ENCODE measurements at regions not wholly inside any gene's neighbourhood (a gene's known extent, or its start where the extent isn't known, plus 50 kb on each side); places are given as distances from the start of the nearest gene placed in this dataset.

- no peak for DNase-seq (ENCODE audit: extremely low read depth, insufficient read length)
- H3K36me3 ChIP-seq (ENCODE audit: control insufficient read depth, insufficient read depth, low read length), result no peaks in the 10 kb centered on the region
- no peak overlapping the region for H3K4me3 ChIP-seq (replicated peaks; ENCODE audit: low read depth, low read length)
- H3K27me3 ChIP-seq (replicated peaks; ENCODE audit: control insufficient read depth, insufficient read depth, low read length), result no peaks in the 10 kb centered on the region
- no peak for TF ChIP-seq CTCF (IDR thresholded peaks at IDR 0.05; ENCODE audit: insufficient read depth, low read length, poor library complexity, severe bottlenecking)
Measured at GRCh38 chr10:130368761-130369560, 232.8 kb downstream of the GLRX3 start.

DNA sequence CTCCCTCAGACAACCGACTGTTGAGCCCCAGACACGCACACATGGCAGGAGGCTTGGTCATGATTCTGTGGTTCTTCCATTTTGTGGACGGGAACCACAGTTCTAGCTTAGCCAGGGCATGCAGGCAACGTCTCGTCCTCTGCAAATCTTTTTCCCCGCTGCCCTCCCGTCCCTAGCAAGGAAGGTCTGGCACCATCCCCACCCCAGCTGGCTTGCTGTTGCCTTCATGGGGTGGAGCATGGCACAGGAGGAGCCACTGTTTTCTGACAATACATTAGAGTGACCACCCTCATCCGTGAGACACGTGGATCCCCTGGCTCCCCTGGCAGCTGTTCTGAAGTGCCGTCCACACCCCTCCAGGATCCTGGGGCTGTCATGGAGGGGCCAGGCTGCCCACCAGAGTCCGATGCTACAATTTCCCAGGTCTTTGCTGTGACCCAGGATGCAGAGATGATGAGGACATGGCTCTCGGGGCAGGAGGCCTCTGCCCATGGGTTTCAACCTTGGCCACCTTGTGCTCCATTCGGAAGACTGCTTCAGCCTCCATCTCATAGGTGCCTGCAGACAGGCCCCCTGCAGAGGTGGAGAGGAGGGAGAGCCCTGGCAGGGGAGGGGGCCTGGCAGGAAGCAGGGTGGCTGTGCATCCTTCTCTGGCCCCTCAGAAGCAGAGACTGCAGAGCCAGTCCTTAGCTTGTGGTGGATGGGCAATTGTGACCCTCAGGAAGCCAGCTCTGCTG is 233.6 kb downstream of the GLRX3 start:
- DNase-seq (ENCODE audit: extremely low read depth, insufficient read length), result no peak
- H3K36me3 ChIP-seq (ENCODE audit: control insufficient read depth, insufficient read depth, low read length), result no peaks in the 10 kb centered on the region
- H3K4me3 ChIP-seq (replicated peaks; ENCODE audit: low read depth, low read length), result no peak overlapping the region
- no peaks in the 10 kb centered on the region for H3K27me3 ChIP-seq (replicated peaks; ENCODE audit: control insufficient read depth, insufficient read depth, low read length)
- TF ChIP-seq CTCF (IDR thresholded peaks at IDR 0.05; ENCODE audit: insufficient read depth, low read length, poor library complexity, severe bottlenecking), result no peak

DNA sequence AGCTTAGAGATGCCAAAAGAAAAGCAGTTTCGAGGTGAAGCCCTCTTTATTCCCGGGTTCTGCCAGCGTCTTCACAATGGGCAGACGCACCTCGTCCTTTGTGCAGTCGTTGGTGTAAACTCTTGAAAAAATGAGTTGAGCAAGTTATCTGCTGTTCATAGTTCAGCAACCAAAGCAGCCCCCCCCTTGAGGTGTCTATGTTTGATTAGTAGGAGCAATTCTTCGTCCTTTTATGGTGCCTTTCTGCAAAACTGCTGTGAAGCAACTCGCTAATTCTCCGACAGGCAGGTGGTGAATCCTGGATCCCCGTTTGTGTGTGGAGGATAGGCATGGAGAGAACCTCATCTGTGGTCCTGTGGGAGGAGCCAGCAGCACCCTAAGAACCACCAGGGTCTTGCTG is 234.5 kb downstream of the GLRX3 start:
- no peaks in the 10 kb centered on the region for H3K36me3 ChIP-seq (ENCODE audit: control insufficient read depth, insufficient read depth, low read length)
- no peak for TF ChIP-seq CTCF (IDR thresholded peaks at IDR 0.05; ENCODE audit: insufficient read depth, low read length, poor library complexity, severe bottlenecking)
- no peaks in the 10 kb centered on the region for H3K27me3 ChIP-seq (replicated peaks; ENCODE audit: control insufficient read depth, insufficient read depth, low read length)
- H3K4me3 ChIP-seq (replicated peaks; ENCODE audit: low read depth, low read length), result no peak overlapping the region
- DNase-seq (ENCODE audit: extremely low read depth, insufficient read length), result no peak

GRCh38 chr10:130371156-130371555 is 235.0 kb downstream of the GLRX3 start:
- no peak overlapping the region for H3K4me3 ChIP-seq (replicated peaks; ENCODE audit: low read depth, low read length)
- DNase-seq (ENCODE audit: extremely low read depth, insufficient read length), result no peak
- no peaks in the 10 kb centered on the region for H3K27me3 ChIP-seq (replicated peaks; ENCODE audit: control insufficient read depth, insufficient read depth, low read length)
- H3K36me3 ChIP-seq (ENCODE audit: control insufficient read depth, insufficient read depth, low read length), result no peaks in the 10 kb centered on the region
- TF ChIP-seq CTCF (IDR thresholded peaks at IDR 0.05; ENCODE audit: insufficient read depth, low read length, poor library complexity, severe bottlenecking), result no peak

DNA sequence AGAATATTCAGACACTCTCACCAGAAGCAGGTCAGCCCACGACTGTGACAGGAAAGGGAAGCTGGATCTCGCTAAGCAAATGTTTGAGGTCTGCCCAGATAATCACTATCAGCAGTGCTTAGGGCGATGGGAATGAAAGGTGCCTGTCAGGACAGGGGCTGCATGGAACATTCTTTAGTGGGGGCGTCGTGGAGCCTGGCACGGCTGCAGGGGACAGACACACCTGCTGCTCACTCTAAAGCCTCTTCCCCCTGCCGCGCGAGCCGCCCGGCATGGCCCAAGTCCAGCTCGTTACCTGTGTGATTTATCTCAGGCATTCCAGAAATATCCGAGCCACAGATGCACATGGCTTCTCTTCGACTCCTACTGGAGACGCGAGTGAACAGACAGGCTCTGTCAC is 235.5 kb downstream of the GLRX3 start:
- H3K27me3 ChIP-seq (replicated peaks; ENCODE audit: control insufficient read depth, insufficient read depth, low read length), result no peaks in the 10 kb centered on the region
- TF ChIP-seq CTCF (IDR thresholded peaks at IDR 0.05; ENCODE audit: insufficient read depth, low read length, poor library complexity, severe bottlenecking), result no peak
- DNase-seq (ENCODE audit: extremely low read depth, insufficient read length), result no peak

More for the DNA sequence above, 235.5 kb downstream of the GLRX3 start:
- no peaks in the 10 kb centered on the region for H3K36me3 ChIP-seq (ENCODE audit: control insufficient read depth, insufficient read depth, low read length)
- H3K4me3 ChIP-seq (replicated peaks; ENCODE audit: low read depth, low read length), result no peak overlapping the region
